ENCODE measurements at regions not wholly inside any gene's neighbourhood (a gene's known extent, or its start where the extent isn't known, plus 50 kb on each side); places are given as distances from the start of the nearest gene placed in this dataset.

DNA sequence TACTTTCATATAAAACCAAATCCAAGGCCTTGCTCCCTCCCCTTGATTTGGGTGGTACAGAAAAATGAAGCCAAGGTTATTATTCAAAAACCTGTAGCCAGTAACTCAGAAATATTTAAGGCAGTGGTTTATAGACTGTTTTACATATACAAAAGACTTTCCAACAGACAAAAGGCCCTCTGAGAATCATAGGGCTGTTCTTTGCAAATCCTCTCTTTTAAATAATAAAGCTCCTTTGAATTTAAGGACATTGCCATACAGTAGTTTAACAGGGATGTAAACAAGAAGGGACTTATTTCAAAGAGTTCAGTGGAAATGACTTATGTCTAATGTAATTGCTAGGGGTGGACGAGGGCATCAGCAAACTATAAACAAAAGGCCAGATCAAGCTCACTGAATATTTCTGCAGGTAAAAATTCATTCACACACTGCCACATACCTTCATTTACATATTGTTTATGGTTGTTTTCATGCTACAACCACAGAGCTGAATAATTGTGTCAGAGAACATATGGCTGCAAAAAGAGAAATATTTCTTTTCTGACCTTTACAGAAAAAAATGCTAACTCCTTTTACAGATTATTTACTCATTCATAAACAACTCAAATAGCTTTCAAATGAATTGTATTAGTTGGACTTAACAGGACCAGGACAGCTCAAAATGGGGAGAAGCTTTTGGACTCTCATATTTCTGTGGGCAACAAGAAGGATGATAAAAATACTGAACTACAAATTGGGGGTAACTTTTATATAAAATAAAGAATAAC is 665.6 kb downstream of the SLITRK1 start:
- Histone ChIP-seq H3K9me3 (replicated peaks; ENCODE audit: control insufficient read depth, insufficient read depth, low read length) (peaks cover under 1% of the 10 kb centered on the region), H3K9me1 (replicated peaks; ENCODE audit: control insufficient read depth, extremely low read depth, insufficient read depth, low read length) (no peaks in the 10 kb centered on the region), H4K20me1 (replicated peaks; ENCODE audit: control insufficient read depth, extremely low read depth, insufficient read depth, low read length) (no peaks in the 10 kb centered on the region), H3K79me2 (ENCODE audit: control insufficient read depth, insufficient read depth, low read length) (no peaks in the 10 kb centered on the region), H3K9ac (replicated peaks; ENCODE audit: extremely low read depth, insufficient read depth, low read length) (no peak overlapping the region), H3K4me3 (replicated peaks in 1 of 3; ENCODE audit: insufficient read depth in 1 of 3, low read depth in 1 of 3, low read length in 3 of 3) (no peak overlapping the region), H3K27ac (ENCODE audit: insufficient read depth, low read depth, low read length) (no peak overlapping the region), H3K36me3 (ENCODE audit: control insufficient read depth in 2 of 2, extremely low read depth in 1 of 2, insufficient read depth in 2 of 2, low read length in 2 of 2) (no peaks in the 10 kb centered on the region), H3K27me3 (ENCODE audit: control insufficient read depth in 2 of 2, insufficient read depth in 2 of 2, low read length in 2 of 2) (no peaks in the 10 kb centered on the region), H3K4me1 (ENCODE audit: control insufficient read depth, extremely low read depth, insufficient read depth, low read length) (no peaks in the 10 kb centered on the region), H3K4me2 (ENCODE audit: insufficient read depth, low read length) (no peak overlapping the region), H2AFZ (ENCODE audit: low read depth, low read length) (no peak overlapping the region)
- DNase-seq (ENCODE audit: low read depth, low spot score) (no peak), FAIRE-seq (no peak)
- dilution Hi-C loops (cut with MboI; ENCODE audit: extremely low pct_ligation_motif_present, low sequenced_read_pairs) (no loop called here), intact Hi-C loops (cut with micrococcal nuclease) (no loop called here)
- ChIA-PET POLR2A (no interaction called here), CTCF (no interaction called here)
- TF ChIP-seq EZH2 (IDR thresholded peaks at IDR 0.05; ENCODE audit: borderline replicate concordance, low read depth, low read length, severe bottlenecking) (no peak), POLR2AphosphoS5 (IDR thresholded peaks at IDR 0.05; ENCODE audit: insufficient read depth, low read depth, low read length) (no peak), JUN (IDR thresholded peaks at IDR 0.05; ENCODE audit: borderline replicate concordance, insufficient read depth, insufficient read length, low read depth) (no peak), MYC (IDR thresholded peaks at IDR 0.05; ENCODE audit: low read depth, low read length) (no peak), POLR2A (IDR thresholded peaks at IDR 0.05; ENCODE audit: low read depth, low read length) (no peak), FOS (IDR thresholded peaks at IDR 0.05; ENCODE audit: borderline replicate concordance, insufficient read depth, low read length) (no peak), GATA2 (IDR thresholded peaks at IDR 0.05; ENCODE audit: insufficient read depth, insufficient read length, low read depth, low read length) (no peak)
- TF ChIP-seq, protein P1, sequence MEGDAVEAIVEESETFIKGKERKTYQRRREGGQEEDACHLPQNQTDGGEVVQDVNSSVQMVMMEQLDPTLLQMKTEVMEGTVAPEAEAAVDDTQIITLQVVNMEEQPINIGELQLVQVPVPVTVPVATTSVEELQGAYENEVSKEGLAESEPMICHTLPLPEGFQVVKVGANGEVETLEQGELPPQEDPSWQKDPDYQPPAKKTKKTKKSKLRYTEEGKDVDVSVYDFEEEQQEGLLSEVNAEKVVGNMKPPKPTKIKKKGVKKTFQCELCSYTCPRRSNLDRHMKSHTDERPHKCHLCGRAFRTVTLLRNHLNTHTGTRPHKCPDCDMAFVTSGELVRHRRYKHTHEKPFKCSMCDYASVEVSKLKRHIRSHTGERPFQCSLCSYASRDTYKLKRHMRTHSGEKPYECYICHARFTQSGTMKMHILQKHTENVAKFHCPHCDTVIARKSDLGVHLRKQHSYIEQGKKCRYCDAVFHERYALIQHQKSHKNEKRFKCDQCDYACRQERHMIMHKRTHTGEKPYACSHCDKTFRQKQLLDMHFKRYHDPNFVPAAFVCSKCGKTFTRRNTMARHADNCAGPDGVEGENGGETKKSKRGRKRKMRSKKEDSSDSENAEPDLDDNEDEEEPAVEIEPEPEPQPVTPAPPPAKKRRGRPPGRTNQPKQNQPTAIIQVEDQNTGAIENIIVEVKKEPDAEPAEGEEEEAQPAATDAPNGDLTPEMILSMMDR (IDR thresholded peaks at IDR 0.05; ENCODE audit: extremely low read depth in 1 of 2, insufficient read depth in 1 of 2, low read depth in 1 of 2, low read length in 2 of 2), result no peak
- TF ChIP-seq, protein P2, sequence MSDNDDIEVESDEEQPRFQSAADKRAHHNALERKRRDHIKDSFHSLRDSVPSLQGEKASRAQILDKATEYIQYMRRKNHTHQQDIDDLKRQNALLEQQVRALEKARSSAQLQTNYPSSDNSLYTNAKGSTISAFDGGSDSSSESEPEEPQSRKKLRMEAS (IDR thresholded peaks at IDR 0.05; ENCODE audit: insufficient read depth, insufficient read length), result no peak
- no TSS peak for BruUV-seq (replicated peaks)

All from endothelial cell of umbilical vein (primary cell).